Breast epithelium (tissue), 4 donors: ENCODE measurements at regions not wholly inside any gene's neighbourhood (a gene's known extent, or its start where the extent isn't known, plus 50 kb on each side); places are given as distances from the start of the nearest gene placed in this dataset.
"Not testable (repeated sequence)": the region's sequence is repeated elsewhere in the genome, so short reads cannot be mapped to it uniquely, and the experiment has no call there.

Experiments
- DNase-seq, 2 donors: peaks; one replicate each; pipeline ENCODE4 v3.0.0-alpha.2; 2019; ENCODE audit warnings: low spot score in 2 of 2
- H3K27ac ChIP-seq, 2 donors: fragments of 200-600 bp; sonication (generic) in 1 of 2; one replicate each; pipeline ENCODE4 v1.5.1; 2016 to 2019; ENCODE audit warnings: mild to moderate bottlenecking in 1 of 2
- H3K27me3 ChIP-seq, 2 donors: fragments of 200-600 bp; sonication (generic) in 1 of 2; one replicate each; pipeline versions ENCODE4 v1.5.1 to v1.6.0; 2017 to 2019; ENCODE audit warnings: control low read depth in 1 of 2, mild to moderate bottlenecking in 1 of 2
- H3K36me3 ChIP-seq: fragments of 200-600 bp; one replicate; pipeline ENCODE4 v1.5.1; 2019
- H3K4me1 ChIP-seq, 2 donors: fragments of 200-600 bp; sonication (generic); one replicate each; pipeline ENCODE4 v1.5.1; 2016 to 2019; ENCODE audit warnings: control low read depth in 1 of 2
- H3K4me3 ChIP-seq, 3 donors: fragments of 200-600 bp; sonication (generic); 1 replicate in 2 of 3; 2 replicates in 1 of 3; pipeline ENCODE4 v1.5.1; 2016 to 2019; ENCODE audit warnings: mild to moderate bottlenecking in 3 of 3, moderate library complexity in 2 of 3
- H3K9me3 ChIP-seq, 2 donors: fragments of 200-600 bp; sonication (generic) in 1 of 2; one replicate each; pipeline ENCODE4 v1.5.1; 2016 to 2019; ENCODE audit warnings: control low read depth in 1 of 2
- POLR2A ChIP-seq: fragments of 450-650 bp; IDR thresholded peaks from one replicate; pipeline ENCODE4 v1.6.1; 2016; ENCODE audit warnings: antibody characterized with exemption, mild to moderate bottlenecking, moderate library complexity
- POLR2AphosphoS5 ChIP-seq, 3 donors: sonication (generic); formaldehyde crosslinking; IDR thresholded peaks; one replicate each; pipeline ENCODE4 v1.6.1; 2017; ENCODE audit warnings: antibody characterized with exemption in 3 of 3
- intact Hi-C: fragments of 100-400 bp; cut with DNase I; formaldehyde crosslinking; loops from one replicate; pipeline ENCODE4 v1.15.1; 2023; ENCODE audit warnings: low total_unique reads
- TF ChIP-seq, protein P1 (sequence below), 3 donors: fragments of 450-650 bp; IDR thresholded peaks; one replicate each; pipeline ENCODE4 v1.5.1; 2016 to 2017; ENCODE audit warnings: antibody characterized with exemption in 3 of 3, mild to moderate bottlenecking in 3 of 3, moderate library complexity in 3 of 3

DNA sequence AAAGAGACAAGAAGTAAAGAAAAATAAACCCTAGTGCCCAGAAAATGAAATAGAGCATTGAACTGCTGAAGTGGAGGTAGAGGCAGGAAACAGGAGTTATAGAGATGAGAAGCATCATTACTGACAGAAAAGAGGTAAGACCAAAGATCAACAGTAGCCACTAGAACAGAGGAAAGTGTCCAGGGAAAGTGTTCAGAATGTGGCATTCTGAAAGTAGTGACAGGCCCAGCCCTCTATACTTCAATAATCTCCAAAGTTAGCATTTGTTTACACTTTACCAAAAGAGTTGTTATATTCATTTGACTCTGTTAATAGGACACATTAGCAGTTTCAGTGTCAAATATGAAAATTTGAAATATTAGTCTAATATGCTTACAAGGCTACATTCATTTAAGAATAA, 727.1 kb upstream of the NECTIN3 start:
- DNase-seq = no peak
- no peaks in the 10 kb centered on the region for H3K9me3 ChIP-seq
- intact Hi-C loops = no loop called here
- no peak overlapping the region for H3K27ac ChIP-seq
- no peaks in the 10 kb centered on the region for H3K4me1 ChIP-seq
- no peaks in the 10 kb centered on the region for H3K27me3 ChIP-seq
- TF ChIP-seq POLR2A (no peak), POLR2AphosphoS5 (IDR thresholded peaks at IDR 0.05) (no peak)
- TF ChIP-seq, protein P1, sequence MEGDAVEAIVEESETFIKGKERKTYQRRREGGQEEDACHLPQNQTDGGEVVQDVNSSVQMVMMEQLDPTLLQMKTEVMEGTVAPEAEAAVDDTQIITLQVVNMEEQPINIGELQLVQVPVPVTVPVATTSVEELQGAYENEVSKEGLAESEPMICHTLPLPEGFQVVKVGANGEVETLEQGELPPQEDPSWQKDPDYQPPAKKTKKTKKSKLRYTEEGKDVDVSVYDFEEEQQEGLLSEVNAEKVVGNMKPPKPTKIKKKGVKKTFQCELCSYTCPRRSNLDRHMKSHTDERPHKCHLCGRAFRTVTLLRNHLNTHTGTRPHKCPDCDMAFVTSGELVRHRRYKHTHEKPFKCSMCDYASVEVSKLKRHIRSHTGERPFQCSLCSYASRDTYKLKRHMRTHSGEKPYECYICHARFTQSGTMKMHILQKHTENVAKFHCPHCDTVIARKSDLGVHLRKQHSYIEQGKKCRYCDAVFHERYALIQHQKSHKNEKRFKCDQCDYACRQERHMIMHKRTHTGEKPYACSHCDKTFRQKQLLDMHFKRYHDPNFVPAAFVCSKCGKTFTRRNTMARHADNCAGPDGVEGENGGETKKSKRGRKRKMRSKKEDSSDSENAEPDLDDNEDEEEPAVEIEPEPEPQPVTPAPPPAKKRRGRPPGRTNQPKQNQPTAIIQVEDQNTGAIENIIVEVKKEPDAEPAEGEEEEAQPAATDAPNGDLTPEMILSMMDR (IDR thresholded peaks at IDR 0.05) = no peak
- no peaks in the 10 kb centered on the region for H3K36me3 ChIP-seq
- no peak overlapping the region for H3K4me3 ChIP-seq

DNA sequence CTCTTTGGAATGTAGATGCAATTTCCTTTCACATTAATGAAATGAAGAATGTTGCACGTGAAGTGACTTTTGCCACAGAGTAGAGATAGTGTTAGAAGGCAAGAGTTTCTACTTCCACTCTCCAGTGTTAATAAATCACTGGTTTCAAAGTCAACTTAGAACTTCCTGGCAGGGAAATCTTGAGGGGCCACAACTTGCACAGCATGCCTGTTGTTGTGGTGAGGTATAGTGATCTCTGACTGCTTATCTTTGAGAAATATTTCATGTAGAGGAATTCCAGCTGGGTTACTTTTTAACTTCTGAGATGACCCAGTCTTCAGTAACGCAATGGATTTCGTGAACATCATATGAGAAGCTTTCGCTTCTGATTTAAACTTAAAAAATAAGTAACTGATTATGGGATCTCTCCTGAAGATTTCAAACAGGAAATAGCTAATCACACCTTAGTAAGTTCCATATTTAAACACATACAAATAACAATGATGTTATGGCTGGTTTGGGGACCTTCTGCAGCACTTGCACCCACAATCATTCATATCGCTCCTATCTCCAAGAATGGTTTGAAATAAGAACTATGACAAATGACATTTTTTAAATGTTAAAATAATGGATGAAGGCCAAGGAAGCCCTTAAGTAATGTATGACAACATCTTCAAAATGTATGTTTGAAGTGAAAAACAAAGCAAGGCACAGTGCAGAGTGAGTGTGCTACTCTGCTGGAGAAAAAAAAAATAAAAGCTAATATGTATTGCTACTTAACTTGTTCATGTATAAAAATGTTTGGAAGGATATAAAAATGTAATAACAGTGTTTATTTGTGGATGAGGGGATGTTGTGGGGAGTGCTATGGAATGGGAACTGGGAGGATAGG, 726.5 kb upstream of the NECTIN3 start:
- intact Hi-C loops = no loop called here
- no peak for DNase-seq
- TF ChIP-seq POLR2AphosphoS5 (IDR thresholded peaks at IDR 0.05) (no peak), POLR2A (no peak)
- TF ChIP-seq, protein P1 (IDR thresholded peaks at IDR 0.05) = no peak
- H3K9me3 ChIP-seq = no peaks in the 10 kb centered on the region
- H3K27ac ChIP-seq = no peak overlapping the region
- H3K27me3 ChIP-seq = no peaks in the 10 kb centered on the region
- no peaks in the 10 kb centered on the region for H3K4me1 ChIP-seq
- no peaks in the 10 kb centered on the region for H3K36me3 ChIP-seq
- H3K4me3 ChIP-seq = no peak overlapping the region

DNA sequence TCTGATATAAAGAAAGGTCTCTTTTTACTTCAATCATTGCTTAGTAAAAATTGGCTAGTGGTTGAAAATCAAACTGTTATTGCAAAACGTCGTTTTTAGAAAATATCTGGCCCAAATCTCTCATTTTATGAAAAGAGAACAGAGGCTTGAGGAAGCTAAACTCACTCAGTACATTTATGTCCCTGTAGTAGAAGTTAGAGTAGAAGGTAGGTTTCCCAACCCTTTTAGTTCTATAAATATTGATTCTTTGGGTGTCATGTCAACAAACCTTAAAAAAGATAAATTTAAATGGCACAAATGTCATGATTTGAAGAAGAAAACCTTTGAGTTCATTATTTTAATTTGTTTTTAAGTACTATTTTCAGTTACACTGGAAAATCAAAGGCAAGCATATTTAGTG, 722.3 kb upstream of the NECTIN3 start:
- no peak for TF ChIP-seq POLR2A
- TF ChIP-seq, protein P1 (IDR thresholded peaks at IDR 0.05) = no peak
- TF ChIP-seq POLR2AphosphoS5 (IDR thresholded peaks at IDR 0.05) = no peak
- intact Hi-C loops = no loop called here
- Histone ChIP-seq H3K4me3 (no peak overlapping the region), H3K27me3 (no peaks in the 10 kb centered on the region), H3K9me3 (no peaks in the 10 kb centered on the region), H3K36me3 (no peaks in the 10 kb centered on the region), H3K4me1 (no peaks in the 10 kb centered on the region), H3K27ac (no peak overlapping the region)
- DNase-seq = no peak

DNA sequence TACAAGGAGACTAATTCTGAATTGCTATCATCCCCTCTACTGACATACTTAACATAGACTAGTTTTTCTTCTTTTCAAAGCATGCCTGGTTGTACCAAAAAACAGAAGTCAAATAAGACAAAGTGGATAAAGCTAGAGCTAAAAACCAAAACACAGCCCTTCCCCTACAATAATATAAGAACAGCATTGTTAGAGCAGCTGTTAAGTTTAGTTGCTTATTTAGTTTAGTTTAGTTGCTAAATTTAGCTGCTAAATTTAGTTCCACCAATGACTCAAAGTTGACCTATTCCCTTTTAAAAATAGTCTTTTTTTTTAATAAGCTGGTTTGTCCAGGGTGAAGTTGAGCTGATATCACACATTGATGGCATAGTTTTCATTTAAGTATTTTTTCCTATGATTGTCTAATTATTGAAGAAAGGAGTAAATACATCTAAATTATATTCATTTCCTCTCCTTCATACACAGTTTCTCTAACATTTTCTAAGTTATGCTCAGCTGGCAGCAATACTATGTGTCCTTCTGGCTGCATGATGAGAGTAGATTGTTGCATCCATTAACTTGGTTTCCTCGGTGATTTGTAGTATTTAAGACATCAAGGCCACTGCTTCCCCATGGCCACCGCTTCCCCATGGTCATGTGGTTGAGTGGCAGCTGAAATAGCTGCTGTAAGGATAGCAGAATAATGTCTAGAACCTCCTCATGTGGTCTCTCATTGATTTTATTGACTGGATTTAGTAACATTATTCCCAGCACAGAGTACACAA, 718.6 kb upstream of the NECTIN3 start:
- H3K4me3 ChIP-seq = no peak overlapping the region
- H3K4me1 ChIP-seq = no peaks in the 10 kb centered on the region
- H3K36me3 ChIP-seq = no peaks in the 10 kb centered on the region
- TF ChIP-seq POLR2AphosphoS5 (IDR thresholded peaks at IDR 0.05) (no peak), POLR2A (no peak)
- TF ChIP-seq, protein P1 (IDR thresholded peaks at IDR 0.05) = no peak
- H3K27me3 ChIP-seq = no peaks in the 10 kb centered on the region
- no peak overlapping the region for H3K27ac ChIP-seq
- DNase-seq = no peak
- no peaks in the 10 kb centered on the region for H3K9me3 ChIP-seq
- intact Hi-C loops = no loop called here

DNA sequence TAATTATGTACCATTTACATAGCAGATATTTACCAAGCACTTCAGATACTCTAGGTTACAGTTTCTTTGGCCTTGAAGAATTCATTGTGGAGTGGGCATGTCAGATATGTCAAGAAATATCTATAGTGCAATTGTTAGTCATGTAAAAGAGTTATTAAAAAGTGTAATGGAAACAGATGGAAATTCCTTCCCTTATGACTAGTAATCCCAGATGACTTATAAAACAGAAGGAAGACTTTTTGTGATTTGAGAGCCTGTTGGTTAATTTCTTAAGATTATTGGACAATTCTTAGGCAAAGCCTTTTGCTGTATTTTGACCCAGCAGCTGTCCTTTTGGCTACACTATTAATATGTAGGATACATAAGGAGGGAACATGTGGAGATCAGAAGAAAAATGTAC, 708.9 kb upstream of the NECTIN3 start:
- intact Hi-C loops = no loop called here
- Histone ChIP-seq H3K4me1 (no peaks in the 10 kb centered on the region), H3K27me3 (no peaks in the 10 kb centered on the region), H3K36me3 (no peaks in the 10 kb centered on the region), H3K27ac (no peak overlapping the region), H3K9me3 (no peaks in the 10 kb centered on the region), H3K4me3 (no peak overlapping the region)
- TF ChIP-seq, protein P1 (IDR thresholded peaks at IDR 0.05) = no peak
- no peak for TF ChIP-seq POLR2A
- TF ChIP-seq POLR2AphosphoS5 (IDR thresholded peaks at IDR 0.05) = no peak
- no peak for DNase-seq

DNA sequence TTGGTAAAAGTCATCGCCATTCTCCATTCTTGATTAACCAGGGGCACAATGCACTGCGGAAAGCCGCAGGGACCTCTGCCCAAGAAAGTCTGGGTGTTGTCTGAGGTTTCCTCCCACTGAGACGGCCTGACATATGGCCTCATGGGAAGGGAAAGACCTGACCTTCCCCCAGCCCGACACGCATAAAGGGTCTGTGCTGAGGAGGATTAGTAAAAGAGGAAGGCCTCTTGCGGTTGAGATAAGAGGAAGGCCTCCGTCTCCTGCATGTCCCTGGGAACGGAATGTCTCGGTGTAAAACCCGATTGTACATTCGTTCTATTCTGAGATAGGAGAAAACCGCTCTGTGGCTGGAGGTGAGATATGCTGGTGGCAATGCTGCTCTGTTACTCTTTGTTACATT, 704.3 kb upstream of the NECTIN3 start:
- H3K9me3 ChIP-seq, intact Hi-C loops, H3K27me3 ChIP-seq, H3K27ac ChIP-seq, DNase-seq, H3K4me1 ChIP-seq, H3K36me3 ChIP-seq, H3K4me3 ChIP-seq: not testable (repeated sequence)
